H7 (cell line): ENCODE measurements at regions not wholly inside any gene's neighbourhood (a gene's known extent, or its start where the extent isn't known, plus 50 kb on each side); places are given as distances from the start of the nearest gene placed in this dataset.

Experiments
- DNase-seq: peaks from one replicate; pipeline ENCODE4 v3.0.0; 2012
- H3K27me3 ChIP-seq: 2 replicates; pipeline ENCODE4 v1.6.0; 2011; ENCODE audit warnings: mild to moderate bottlenecking, low read length; ENCODE audit not compliant: control insufficient read depth, insufficient read depth
- H3K36me3 ChIP-seq: replicated peaks from 2 replicates; pipeline ENCODE4 v1.5.1; 2011; ENCODE audit warnings: low read length; ENCODE audit not compliant: control insufficient read depth, insufficient read depth
- H3K4me3 ChIP-seq: 2 replicates; pipeline ENCODE4 v1.5.1; 2011; ENCODE audit warnings: low read depth, mild to moderate bottlenecking, control low read depth, low read length, moderate library complexity; ENCODE audit not compliant: insufficient read depth

GRCh38 chr13:108528303-108528702, 101.1 kb upstream of the MYO16 start:
- Histone ChIP-seq H3K4me3 (no peak overlapping the region), H3K27me3 (no peaks in the 10 kb centered on the region), H3K36me3 (no peaks in the 10 kb centered on the region)
- DNase-seq: no peak

GRCh38 chr13:108533842-108534241, 95.6 kb upstream of the MYO16 start:
- no peaks in the 10 kb centered on the region for H3K36me3 ChIP-seq
- H3K27me3 ChIP-seq: no peaks in the 10 kb centered on the region
- no peak overlapping the region for H3K4me3 ChIP-seq
- no peak for DNase-seq

- no peaks in the 10 kb centered on the region for H3K27me3 ChIP-seq
- DNase-seq: no peak
- no peaks in the 10 kb centered on the region for H3K36me3 ChIP-seq
- no peak overlapping the region for H3K4me3 ChIP-seq
Observed at GRCh38 chr13:108534728-108535127, 94.7 kb upstream of the MYO16 start.

GRCh38 chr13:108549934-108550333, 79.5 kb upstream of the MYO16 start:
- Histone ChIP-seq H3K36me3 (no peaks in the 10 kb centered on the region), H3K27me3 (no peaks in the 10 kb centered on the region), H3K4me3 (no peak overlapping the region)
- DNase-seq: no peak

GRCh38 chr13:108551674-108552073, 77.7 kb upstream of the MYO16 start:
- Histone ChIP-seq H3K27me3 (no peaks in the 10 kb centered on the region), H3K4me3 (no peak overlapping the region), H3K36me3 (no peaks in the 10 kb centered on the region)
- DNase-seq: no peak

GRCh38 chr13:108558489-108558888, 70.9 kb upstream of the MYO16 start:
- no peak for DNase-seq
- Histone ChIP-seq H3K36me3 (no peaks in the 10 kb centered on the region), H3K4me3 (no peak overlapping the region), H3K27me3 (no peaks in the 10 kb centered on the region)

- no peak for DNase-seq
- H3K36me3 ChIP-seq: no peaks in the 10 kb centered on the region
- no peak overlapping the region for H3K4me3 ChIP-seq
- H3K27me3 ChIP-seq: no peaks in the 10 kb centered on the region
Observed at GRCh38 chr13:108560093-108560492, 69.3 kb upstream of the MYO16 start.

- Histone ChIP-seq H3K27me3 (no peaks in the 10 kb centered on the region), H3K36me3 (no peaks in the 10 kb centered on the region), H3K4me3 (no peak overlapping the region)
- no peak for DNase-seq
Observed at GRCh38 chr13:108561149-108561548, 68.3 kb upstream of the MYO16 start.

- DNase-seq: no peak
- no peaks in the 10 kb centered on the region for H3K27me3 ChIP-seq
- no peaks in the 10 kb centered on the region for H3K36me3 ChIP-seq
- H3K4me3 ChIP-seq: no peak overlapping the region
Observed at GRCh38 chr13:108566413-108567170, 62.8 kb upstream of the MYO16 start.

- no peak overlapping the region for H3K4me3 ChIP-seq
- H3K27me3 ChIP-seq: no peaks in the 10 kb centered on the region
- H3K36me3 ChIP-seq: no peaks in the 10 kb centered on the region
- no peak for DNase-seq
Observed at GRCh38 chr13:108572782-108573211, 56.6 kb upstream of the MYO16 start.

- Histone ChIP-seq H3K36me3 (no peaks in the 10 kb centered on the region), H3K4me3 (no peak overlapping the region), H3K27me3 (no peaks in the 10 kb centered on the region)
- DNase-seq: no peak
Observed at GRCh38 chr13:108573455-108573854, 56.0 kb upstream of the MYO16 start.

GRCh38 chr13:108574856-108575255, 54.6 kb upstream of the MYO16 start:
- DNase-seq: no peak
- Histone ChIP-seq H3K36me3 (no peaks in the 10 kb centered on the region), H3K27me3 (no peaks in the 10 kb centered on the region), H3K4me3 (no peak overlapping the region)

GRCh38 chr13:108575430-108575829, 54.0 kb upstream of the MYO16 start:
- Histone ChIP-seq H3K27me3 (no peaks in the 10 kb centered on the region), H3K36me3 (no peaks in the 10 kb centered on the region), H3K4me3 (no peak overlapping the region)
- no peak for DNase-seq
